GM12878 (cell line): ENCODE measurements at regions not wholly inside any gene's neighbourhood (a gene's known extent, or its start where the extent isn't known, plus 50 kb on each side); places are given as distances from the start of the nearest gene placed in this dataset.

ENCODE experiments used
- ATAC-seq: fragments of 200-7000 bp; cut with Tn5 transposase; 3 replicates; pipeline ENCODE4 v1.9.1; 2020; ENCODE audit warnings: mild to moderate bottlenecking, moderate library complexity
- BruUV-seq: library from RNA; stranded (reverse); fragments of 400-500 nt; replicated peaks from 2 replicates; lab custom pipeline; 2021; lab: Mats Ljungman, UMichigan
- CTCF ChIA-PET: fragments of 300-600 bp; sonication (Branson Sonifier 250); formaldehyde crosslinking; extraction: SDS; loops from one replicate; lab custom pipeline; 2021; ENCODE audit warnings: inconsistent platforms; lab: Yijun Ruan, JAX
- POLR2A ChIA-PET: fragments of 350-600 bp; formaldehyde crosslinking; extraction: SDS; loops from one replicate; lab custom pipeline; 2021; ENCODE audit warnings: inconsistent platforms; lab: Charles Lee
- RAD21 ChIA-PET: fragments of 300-600 bp; sonication (Branson Sonifier 250); formaldehyde crosslinking; loops from one replicate; lab custom pipeline; 2023; ENCODE audit warnings: antibody characterized with exemption; ENCODE audit not compliant: unreplicated experiment; lab: Charles Lee
- SMC1A ChIA-PET: fragments of 300-600 bp; sonication (Branson Sonifier 250); formaldehyde crosslinking; loops from one replicate; lab custom pipeline; 2023; ENCODE audit not compliant: unreplicated experiment, uncharacterized antibody; lab: Charles Lee
- DNase-seq: peaks from one replicate; pipeline ENCODE4 v3.0.0-alpha.2; 2011; ENCODE audit warnings: low read depth, low spot score
- FAIRE-seq: peaks from 3 replicates; lab custom pipeline; 2011; peaks lifted over from hg19 to GRCh38; lab: Jason Lieb, UNC
- H2AFZ ChIP-seq: 2 replicates; pipeline ENCODE4 v1.6.0; 2011; ENCODE audit warnings: low read depth, low read length, control low read depth; ENCODE audit not compliant: control insufficient read depth
- H3K27ac ChIP-seq: 2 replicates; pipeline ENCODE4 v1.5.1; 2011; ENCODE audit warnings: control low read depth; ENCODE audit not compliant: control insufficient read depth, insufficient read depth
- H3K27me3 ChIP-seq, 2 experiments: replicated peaks in 1 of 2; 2 replicates each; pipeline versions ENCODE4 v1.6.0 to v1.6.1; 2011; ENCODE audit warnings: low read length in 1 of 2; ENCODE audit not compliant: control insufficient read depth in 2 of 2, insufficient read depth in 2 of 2
- H3K36me3 ChIP-seq, 2 experiments: 2 replicates each; pipeline ENCODE4 v1.5.1; 2011; ENCODE audit warnings: low read length in 1 of 2; ENCODE audit not compliant: control insufficient read depth in 2 of 2, insufficient read depth in 2 of 2
- H3K4me1 ChIP-seq: 2 replicates; pipeline ENCODE4 v1.6.1; 2011; ENCODE audit warnings: mild to moderate bottlenecking, low read length, moderate library complexity, mixed read lengths; ENCODE audit not compliant: control insufficient read depth, insufficient read depth
- H3K4me2 ChIP-seq: 2 replicates; pipeline ENCODE4 v1.6.0; 2011; ENCODE audit warnings: control low read depth; ENCODE audit not compliant: control insufficient read depth, insufficient read depth
- H3K4me3 ChIP-seq: fragments of 200-600 bp; sonication (generic); 2 replicates; pipeline ENCODE4 v1.5.1; 2016
- H3K79me2 ChIP-seq: 2 replicates; pipeline ENCODE4 v1.6.0; 2011; ENCODE audit warnings: low read length; ENCODE audit not compliant: control insufficient read depth, insufficient read depth
- H3K9ac ChIP-seq: 2 replicates; pipeline ENCODE4 v1.8.0; 2011; ENCODE audit warnings: low read length, control low read depth, mixed read lengths; ENCODE audit not compliant: control insufficient read depth, insufficient read depth
- H3K9me3 ChIP-seq: replicated peaks from 3 replicates; pipeline ENCODE4 v1.5.1; 2011; ENCODE audit warnings: mild to moderate bottlenecking, low read length; ENCODE audit not compliant: control insufficient read depth, insufficient read depth
- H4K20me1 ChIP-seq: 2 replicates; pipeline ENCODE4 v1.6.0; 2011; ENCODE audit not compliant: control insufficient read depth, insufficient read depth
- BRCA1 ChIP-seq: IDR thresholded peaks from 2 replicates; pipeline ENCODE4 v1.6.1; 2011; ENCODE audit warnings: low read depth, low read length, improper control_type of control experiment
- CBX5 ChIP-seq: sonication (generic); IDR thresholded peaks from 2 replicates; pipeline ENCODE4 v1.6.1; 2016; ENCODE audit warnings: low read depth, moderate library complexity, mild to moderate bottlenecking, inconsistent platforms
- CHD4 ChIP-seq: fragments of 200-600 bp; sonication (generic); IDR thresholded peaks from 2 replicates; pipeline ENCODE4 v1.6.1; 2016; ENCODE audit warnings: mild to moderate bottlenecking
- E2F4 ChIP-seq: IDR thresholded peaks from 2 replicates; pipeline ENCODE4 v1.6.1; 2012; ENCODE audit warnings: low read depth, low read length, improper control_type of control experiment
- HDAC2 ChIP-seq: fragments of 200-600 bp; sonication (generic); IDR thresholded peaks from 2 replicates; pipeline ENCODE4 v1.6.1; 2017
- IKZF1 ChIP-seq: fragments of 450-650 bp; conservative IDR thresholded peaks from 2 replicates; pipeline ENCODE4 v1.6.1; 2017; ENCODE audit warnings: antibody characterized with exemption, mild to moderate bottlenecking
- LARP7 ChIP-seq: fragments of 450-650 bp; IDR thresholded peaks from 2 replicates; pipeline ENCODE4 v1.6.1; 2017; ENCODE audit warnings: mild to moderate bottlenecking
- MLLT1 ChIP-seq: fragments of 450-650 bp; IDR thresholded peaks from 2 replicates; pipeline ENCODE4 v1.6.1; 2016; ENCODE audit warnings: mild to moderate bottlenecking
- MTA3 ChIP-seq: IDR thresholded peaks from 2 replicates; pipeline ENCODE4 v1.6.1; 2012; ENCODE audit warnings: low read length, inconsistent platforms, borderline replicate concordance
- NBN ChIP-seq: fragments of 450-650 bp; IDR thresholded peaks from 2 replicates; pipeline ENCODE4 v1.6.1; 2016
- NRF1 ChIP-seq: conservative IDR thresholded peaks from 2 replicates; pipeline ENCODE4 v1.6.1; 2011; ENCODE audit warnings: mild to moderate bottlenecking, low read depth, low read length, improper control_type of control experiment
- POU2F2 ChIP-seq: IDR thresholded peaks from 3 replicates; pipeline ENCODE4 v1.6.1; 2011; ENCODE audit warnings: low read depth, mild to moderate bottlenecking, low read length, borderline replicate concordance
- SUZ12 ChIP-seq: fragments of 200-600 bp; sonication (generic); IDR thresholded peaks from one replicate; pipeline ENCODE4 v1.6.1; 2018; ENCODE audit warnings: antibody characterized with exemption, mild to moderate bottlenecking; ENCODE audit not compliant: unreplicated experiment
- ZBTB33 ChIP-seq: fragments of 450-650 bp; IDR thresholded peaks from 2 replicates; pipeline ENCODE4 v1.6.1; 2017; ENCODE audit warnings: mild to moderate bottlenecking
- WGBS: methylation state at CpG from one replicate; pipeline ENCODE4 v1.1.6; 2016; ENCODE audit warnings: low lambda C conversion rate; ENCODE audit not compliant: insufficient replicate concordance, insufficient coverage; ENCODE audit errors: missing lambda C conversion rate; 5-methylcytosine and 5-hydroxymethylcytosine counted together
- in situ Hi-C: fragments of 300-500 bp; cut with MboI; formaldehyde crosslinking; loops from 9 replicates; pipeline ENCODE4 v1.14.3; 2018; ENCODE audit warnings: mixed read lengths
- intact Hi-C: fragments of 100-400 bp; cut with micrococcal nuclease; formaldehyde crosslinking; loops from one replicate; pipeline ENCODE4 v1.14.2; 2022; ENCODE audit not compliant: unreplicated experiment

- no peaks in the 10 kb centered on the region for H3K4me1 ChIP-seq
- no peak overlapping the region for H2AFZ ChIP-seq
- no peak overlapping the region for H3K27ac ChIP-seq
- ATAC-seq (no peak), FAIRE-seq (no peak), DNase-seq (no peak)
- peaks cover 0 to 3% of the 10 kb centered on the region in 2 experiments; a peak in 3 of 4 replicates for H3K27me3 ChIP-seq
- intact Hi-C loops (no loop called here), in situ Hi-C loops (no loop called here)
- H3K36me3 ChIP-seq, result no peaks in the 10 kb centered on the region
- no peaks in the 10 kb centered on the region for H3K9me3 ChIP-seq
- no peaks in the 10 kb centered on the region for H3K79me2 ChIP-seq
- TF ChIP-seq LARP7 (no peak), BRCA1 (no peak), NBN (no peak), SUZ12 (no peak), HDAC2 (no peak), NRF1 (no peak), IKZF1 (no peak)
- no peak overlapping the region for H3K4me3 ChIP-seq
- CTCF ChIA-PET, result no interaction called here
- POLR2A ChIA-PET, result no interaction called here
- H4K20me1 ChIP-seq, result no peaks in the 10 kb centered on the region
- SMC1A ChIA-PET, result no interaction called here
- BruUV-seq, result no TSS peak
- no peak overlapping the region for H3K9ac ChIP-seq
- RAD21 ChIA-PET, result no interaction called here
- H3K4me2 ChIP-seq, result no peak overlapping the region
- WGBS, result 44% methylated on average over 3 of the region's 3 CpGs
Observed at GRCh38 chr18:10124967-10125366, 211.2 kb downstream of the VAPA start.

- WGBS, result 29% methylated on average over 5 of the region's 5 CpGs
- no peak for ATAC-seq
- SMC1A ChIA-PET, result no interaction called here
Observed at GRCh38 chr18:10127729-10128128, 213.9 kb downstream of the VAPA start.

More at GRCh38 chr18:10127729-10128128, 213.9 kb downstream of the VAPA start:
- no peak for TF ChIP-seq MTA3
- TF ChIP-seq CBX5, result no peak
- no peak for TF ChIP-seq CHD4
- no peak for TF ChIP-seq POU2F2
- no peak for TF ChIP-seq ZBTB33
- TF ChIP-seq MLLT1, result no peak
- TF ChIP-seq E2F4, result no peak
- Histone ChIP-seq H2AFZ (no peak overlapping the region), H3K27ac (no peak overlapping the region), H3K4me1 (no peaks in the 10 kb centered on the region), H3K36me3 (no peaks in the 10 kb centered on the region), H3K27me3 (peaks cover 5 to 12% of the 10 kb centered on the region in 2 experiments; a peak in 3 of 4 replicates), H4K20me1 (no peaks in the 10 kb centered on the region), H3K4me2 (no peak overlapping the region), H3K79me2 (no peaks in the 10 kb centered on the region), H3K4me3 (no peak overlapping the region), H3K9me3 (no peaks in the 10 kb centered on the region), H3K9ac (no peak overlapping the region)
- intact Hi-C loops, result no loop called here
- no peak for FAIRE-seq
- no TSS peak for BruUV-seq
- no peak for DNase-seq
- CTCF ChIA-PET, result no interaction called here
- RAD21 ChIA-PET, result no interaction called here
- POLR2A ChIA-PET, result interaction anchor here (0.6 kb wide), 1 partner anchor 258 kb away, joined by 3 read pairs; no protein-coding TSS in a partner anchor
- in situ Hi-C loops, result no loop called here
